ENCODE measurements at regions not wholly inside any gene's neighbourhood (a gene's known extent, or its start where the extent isn't known, plus 50 kb on each side); places are given as distances from the start of the nearest gene placed in this dataset.

- TF ChIP-seq CTCF (IDR thresholded peaks at IDR 0.05; ENCODE audit: low read depth, low read length, missing input control) (no peak), REST (IDR thresholded peaks at IDR 0.05) (no peak), ATF3 (IDR thresholded peaks at IDR 0.05) (no peak), ZBTB33 (IDR thresholded peaks at IDR 0.05) (no peak), YY1 (IDR thresholded peaks at IDR 0.05) (no peak), RAD21 (IDR thresholded peaks at IDR 0.05) (no peak), TAF1 (conservative IDR thresholded peaks at IDR 0.05) (no peak), RXRA (IDR thresholded peaks at IDR 0.05) (no peak), JUND (IDR thresholded peaks at IDR 0.05) (no peak), MAX (IDR thresholded peaks at IDR 0.05) (no peak), HNF4A (conservative IDR thresholded peaks at IDR 0.05) (no peak), FOXA1 (IDR thresholded peaks at IDR 0.05) (no peak), GABPA (IDR thresholded peaks at IDR 0.05 in 1 of 2, conservative IDR thresholded peaks at IDR 0.05 in 1 of 2) (no peak), EGR1 (IDR thresholded peaks at IDR 0.05; ENCODE audit: low read depth in 2 of 2) (no peak)
Observed at GRCh38 chr9:111131211-111131610, 92.9 kb upstream of the LPAR1 start.

Data from liver (tissue), 3 donors.